ENCODE measurements at regions not wholly inside any gene's neighbourhood (a gene's known extent, or its start where the extent isn't known, plus 50 kb on each side); places are given as distances from the start of the nearest gene placed in this dataset.

DNA sequence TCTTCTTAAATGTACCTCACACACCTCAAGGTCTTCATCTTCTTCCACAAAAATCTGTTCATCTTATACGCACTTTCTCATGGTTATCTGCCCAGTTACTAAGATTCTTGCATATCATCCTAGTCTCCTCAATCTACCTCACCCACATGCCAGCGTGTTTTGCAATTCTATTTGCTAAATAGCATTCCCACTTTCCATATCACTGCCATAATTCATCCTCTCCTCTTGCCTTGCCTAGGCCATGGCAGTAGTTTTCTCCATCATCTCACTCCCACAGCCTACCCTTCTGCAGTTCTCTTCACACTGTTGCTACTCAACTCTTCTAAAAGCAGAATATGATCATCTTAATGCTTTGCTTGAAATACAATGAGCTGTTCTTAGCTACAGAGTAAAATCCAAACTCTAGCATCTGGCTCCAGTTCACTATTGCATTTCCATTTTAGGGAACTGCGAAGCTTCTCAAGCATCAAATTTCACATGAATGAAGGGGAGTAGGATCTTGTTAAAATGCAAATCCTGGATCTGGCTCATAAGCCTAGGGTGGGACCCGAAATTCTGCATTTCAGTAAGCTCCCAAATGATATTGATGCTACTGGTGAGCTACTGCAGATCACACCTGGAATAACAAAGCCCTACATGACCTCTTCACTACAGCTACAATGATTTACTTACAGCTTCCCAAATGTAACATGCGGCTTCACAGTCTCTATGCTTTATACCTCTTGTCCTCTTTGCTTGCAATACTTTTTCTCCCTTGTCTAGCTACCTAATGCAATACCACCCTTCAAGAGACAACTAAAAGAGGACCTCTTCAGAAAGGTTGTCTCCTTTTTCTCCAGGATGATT, 293.9 kb downstream of the SATB2 start:
- intact Hi-C loops (cut with micrococcal nuclease), result no loop called here
- DNase-seq, result no peak
- H3K36me3 Mint-ChIP-seq (ENCODE audit: low read depth), result no peaks in the 10 kb centered on the region
- no peaks in the 10 kb centered on the region for H3K4me1 Mint-ChIP-seq (ENCODE audit: low read depth)
- H3K27ac Mint-ChIP-seq, result no peak overlapping the region
- H3K27me3 Mint-ChIP-seq (ENCODE audit: low read depth), result no peaks in the 10 kb centered on the region
- H3K9me3 Mint-ChIP-seq, result no peaks in the 10 kb centered on the region
- CTCF ChIA-PET, result no interaction called here
- no peak overlapping the region for H3K4me3 Mint-ChIP-seq

DNA sequence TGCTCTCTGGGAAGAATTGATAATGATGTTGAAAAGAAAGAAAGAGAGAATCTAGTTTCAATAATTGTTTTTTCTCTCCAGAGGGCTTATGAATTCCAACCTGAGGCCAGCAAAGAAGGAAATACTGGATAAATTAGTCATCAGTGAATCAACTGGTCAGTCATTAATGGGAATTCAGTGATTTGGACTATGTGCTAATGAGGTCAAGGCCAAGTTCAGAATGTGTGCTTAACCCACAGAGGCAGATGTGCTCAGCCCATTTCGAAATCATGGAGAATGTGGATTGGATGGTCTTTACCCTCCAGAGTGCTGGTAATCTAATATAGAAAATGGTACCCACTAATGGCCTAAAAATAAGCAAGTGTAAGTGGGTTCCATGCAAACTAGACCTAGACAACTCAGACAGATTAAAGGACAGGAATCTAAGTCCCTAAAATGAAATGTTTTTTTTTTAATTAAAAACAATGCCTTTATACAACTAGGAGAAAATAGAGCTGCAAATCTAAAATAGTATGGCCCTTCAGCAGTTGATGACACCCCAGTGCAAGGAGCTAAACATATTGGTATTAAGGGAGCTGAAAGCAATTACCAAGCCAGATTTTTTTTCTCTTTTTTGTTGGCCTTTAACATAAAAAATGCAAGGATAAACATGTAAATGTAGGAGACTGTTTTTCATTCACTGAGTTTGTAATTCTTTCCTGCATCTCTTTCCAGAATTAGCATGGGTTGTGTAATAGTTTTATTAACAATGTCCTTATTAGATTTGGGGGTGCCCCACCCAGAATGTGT, 296.9 kb downstream of the SATB2 start:
- intact Hi-C loops (cut with micrococcal nuclease), result no loop called here
- CTCF ChIA-PET, result no interaction called here
- Mint-ChIP-seq H3K27ac (no peak overlapping the region), H3K36me3 (ENCODE audit: low read depth) (no peaks in the 10 kb centered on the region), H3K4me3 (no peak overlapping the region), H3K27me3 (ENCODE audit: low read depth) (no peaks in the 10 kb centered on the region), H3K4me1 (ENCODE audit: low read depth) (no peaks in the 10 kb centered on the region), H3K9me3 (peaks cover 9% of the 10 kb centered on the region)
- DNase-seq, result no peak

DNA sequence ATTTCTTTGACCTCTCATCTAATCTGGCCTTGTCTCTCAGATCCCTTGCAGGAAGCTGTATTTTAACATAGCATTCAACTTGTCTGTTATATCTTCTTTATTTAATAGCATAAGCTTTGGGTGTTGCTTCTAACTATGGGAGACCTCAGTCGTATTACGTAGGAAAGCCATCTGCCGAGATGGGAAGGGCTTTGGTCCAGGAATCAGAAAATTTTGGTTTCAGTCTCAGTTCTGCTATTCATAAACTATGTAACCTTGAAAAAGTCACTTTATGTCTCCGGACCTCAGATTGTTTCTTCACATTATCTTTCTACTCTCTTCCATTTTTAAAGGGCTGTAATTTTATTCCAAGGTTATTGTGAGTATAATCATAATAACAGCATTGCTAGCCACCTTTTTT, 297.7 kb downstream of the SATB2 start:
- CTCF ChIA-PET, result no interaction called here
- DNase-seq, result no peak
- no peak overlapping the region for H3K4me3 Mint-ChIP-seq
- peaks cover 13% of the 10 kb centered on the region for H3K9me3 Mint-ChIP-seq
- H3K4me1 Mint-ChIP-seq (ENCODE audit: low read depth), result no peaks in the 10 kb centered on the region
- no peak overlapping the region for H3K27ac Mint-ChIP-seq
- H3K36me3 Mint-ChIP-seq (ENCODE audit: low read depth), result no peaks in the 10 kb centered on the region
- intact Hi-C loops (cut with micrococcal nuclease), result no loop called here
- no peaks in the 10 kb centered on the region for H3K27me3 Mint-ChIP-seq (ENCODE audit: low read depth)

DNA sequence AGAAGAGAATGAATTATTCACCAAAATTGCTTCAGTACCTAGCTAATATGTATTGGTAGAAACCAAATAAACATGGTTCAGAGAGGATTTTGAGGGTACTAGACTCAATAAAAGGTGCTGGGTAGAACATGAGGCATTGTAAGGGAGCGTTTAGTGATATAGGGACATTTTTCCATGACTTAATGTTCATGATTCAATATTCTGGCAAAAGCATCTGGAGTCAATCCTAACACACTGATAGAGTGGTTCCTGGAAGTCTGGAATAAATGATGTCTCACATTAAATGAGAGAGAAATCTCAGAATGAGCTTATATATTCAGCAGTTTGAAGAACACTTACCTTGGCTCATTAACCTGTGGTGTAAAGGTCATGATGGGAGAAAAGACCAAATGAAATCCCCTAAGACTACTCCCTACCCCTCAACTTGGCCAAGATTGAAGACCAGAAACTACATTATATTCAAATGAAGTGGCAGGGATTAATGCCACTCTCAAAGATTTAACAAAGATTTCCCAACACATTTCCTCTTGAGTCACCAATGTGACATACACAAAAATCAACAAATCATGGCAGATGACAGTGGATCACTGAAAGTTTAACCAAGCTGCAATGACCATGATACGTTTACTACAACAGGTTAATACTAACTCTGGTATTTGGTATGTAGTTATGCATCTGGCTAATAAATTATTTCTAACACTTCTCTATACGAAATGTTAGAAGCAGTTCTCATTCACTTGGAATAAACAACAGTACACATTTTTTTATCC, 309.5 kb downstream of the SATB2 start:
- CTCF ChIA-PET, result no interaction called here
- Mint-ChIP-seq H3K9me3 (no peaks in the 10 kb centered on the region), H3K4me1 (ENCODE audit: low read depth) (no peaks in the 10 kb centered on the region), H3K36me3 (ENCODE audit: low read depth) (no peaks in the 10 kb centered on the region), H3K27me3 (ENCODE audit: low read depth) (no peaks in the 10 kb centered on the region), H3K27ac (no peak overlapping the region), H3K4me3 (no peak overlapping the region)
- intact Hi-C loops (cut with micrococcal nuclease), result no loop called here
- no peak for DNase-seq

DNA sequence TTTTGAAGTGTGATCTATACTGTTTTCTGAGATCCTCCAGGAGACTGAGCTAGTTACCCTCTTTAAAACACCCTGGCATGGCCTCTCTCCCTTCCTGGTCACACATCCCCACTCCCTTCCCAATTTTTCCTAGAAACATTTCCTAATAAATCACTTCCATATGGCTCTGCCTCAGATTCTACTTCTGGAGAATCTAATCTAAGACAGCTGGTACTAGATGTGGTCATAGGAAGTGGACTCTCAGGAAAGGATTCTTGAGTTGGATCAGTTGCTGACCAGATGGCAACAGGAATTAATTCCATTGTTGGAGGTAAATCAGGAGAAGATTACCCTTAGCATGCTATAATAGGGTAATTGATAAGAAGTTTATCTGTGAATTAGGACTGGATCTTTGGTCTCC, 310.5 kb downstream of the SATB2 start:
- Mint-ChIP-seq H3K9me3 (no peaks in the 10 kb centered on the region), H3K36me3 (ENCODE audit: low read depth) (no peaks in the 10 kb centered on the region), H3K27ac (no peak overlapping the region), H3K27me3 (ENCODE audit: low read depth) (no peaks in the 10 kb centered on the region), H3K4me1 (ENCODE audit: low read depth) (no peaks in the 10 kb centered on the region), H3K4me3 (no peak overlapping the region)
- intact Hi-C loops (cut with micrococcal nuclease), result no loop called here
- CTCF ChIA-PET, result no interaction called here
- DNase-seq, result no peak

DNA sequence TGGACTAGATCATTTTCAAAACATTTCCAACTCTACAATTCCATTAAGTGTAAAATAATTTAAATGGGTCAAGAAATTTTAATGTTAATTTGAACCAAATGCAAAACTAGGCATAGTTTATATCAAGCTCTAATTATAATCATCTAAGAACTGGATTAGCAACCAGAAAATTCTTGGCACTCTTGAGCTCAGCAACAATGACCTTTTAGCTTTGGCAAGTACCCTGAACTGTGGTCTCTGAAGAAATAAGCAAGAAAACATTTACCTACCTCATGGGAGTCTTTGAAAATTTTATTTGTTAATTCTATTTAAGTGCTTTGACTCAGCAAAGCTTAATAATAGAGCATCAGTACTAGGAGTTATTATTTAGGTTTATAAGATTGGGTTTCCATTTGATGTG, 313.2 kb downstream of the SATB2 start:
- H3K27ac Mint-ChIP-seq, result no peak overlapping the region
- no peaks in the 10 kb centered on the region for H3K27me3 Mint-ChIP-seq (ENCODE audit: low read depth)
- DNase-seq, result no peak
- CTCF ChIA-PET, result no interaction called here
- intact Hi-C loops (cut with micrococcal nuclease), result no loop called here
- no peaks in the 10 kb centered on the region for H3K9me3 Mint-ChIP-seq
- H3K4me1 Mint-ChIP-seq (ENCODE audit: low read depth), result no peaks in the 10 kb centered on the region
- no peaks in the 10 kb centered on the region for H3K36me3 Mint-ChIP-seq (ENCODE audit: low read depth)
- no peak overlapping the region for H3K4me3 Mint-ChIP-seq

DNA sequence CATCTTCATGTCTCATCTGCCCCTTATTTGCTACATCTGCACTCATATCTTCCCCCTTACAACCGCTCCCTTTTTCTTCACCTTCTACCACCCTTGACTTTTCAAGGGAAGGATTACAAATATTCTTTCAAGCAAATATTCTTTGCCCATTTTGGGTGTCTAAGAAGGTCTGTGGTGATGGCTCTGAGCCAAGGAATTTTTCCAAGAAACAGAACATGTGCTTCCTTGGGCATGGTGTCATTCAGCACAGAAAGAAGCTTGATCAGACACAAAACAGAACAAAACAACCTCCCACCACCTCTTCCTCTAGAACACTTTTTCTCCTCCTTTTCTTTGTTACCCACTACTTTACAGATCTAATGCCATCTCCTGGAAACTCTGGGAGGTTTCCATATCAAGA, 313.7 kb downstream of the SATB2 start:
- no peaks in the 10 kb centered on the region for H3K4me1 Mint-ChIP-seq (ENCODE audit: low read depth)
- H3K27ac Mint-ChIP-seq, result no peak overlapping the region
- no peak overlapping the region for H3K4me3 Mint-ChIP-seq
- DNase-seq, result no peak
- H3K36me3 Mint-ChIP-seq (ENCODE audit: low read depth), result no peaks in the 10 kb centered on the region
- no peaks in the 10 kb centered on the region for H3K9me3 Mint-ChIP-seq
- no peaks in the 10 kb centered on the region for H3K27me3 Mint-ChIP-seq (ENCODE audit: low read depth)
- intact Hi-C loops (cut with micrococcal nuclease), result no loop called here
- CTCF ChIA-PET, result no interaction called here

DNA sequence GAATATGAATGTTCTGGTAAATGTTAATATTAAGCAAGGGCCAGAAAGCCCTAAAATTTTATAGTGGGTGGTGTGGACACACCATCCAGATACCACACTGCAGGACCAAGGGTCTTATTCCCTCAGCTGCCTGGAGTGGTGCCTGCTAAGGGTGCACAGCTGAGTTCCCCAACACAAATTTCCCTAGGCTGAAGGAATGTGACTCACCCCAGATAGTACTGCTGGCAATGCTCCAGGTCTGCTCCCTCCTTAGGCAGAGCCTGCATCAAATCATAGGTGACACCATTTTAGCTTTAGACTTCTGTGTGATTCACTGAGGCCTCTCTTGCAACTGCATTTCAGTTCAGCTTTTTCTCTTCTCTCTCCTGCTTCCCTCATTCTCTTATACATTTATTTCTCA, 321.1 kb downstream of the SATB2 start:
- intact Hi-C loops (cut with micrococcal nuclease), result no loop called here
- no peak overlapping the region for H3K27ac Mint-ChIP-seq
- H3K4me3 Mint-ChIP-seq, result no peak overlapping the region
- H3K9me3 Mint-ChIP-seq, result no peaks in the 10 kb centered on the region
- H3K36me3 Mint-ChIP-seq (ENCODE audit: low read depth), result no peaks in the 10 kb centered on the region
- no peak for DNase-seq
- no peaks in the 10 kb centered on the region for H3K27me3 Mint-ChIP-seq (ENCODE audit: low read depth)
- no peaks in the 10 kb centered on the region for H3K4me1 Mint-ChIP-seq (ENCODE audit: low read depth)
- CTCF ChIA-PET, result no interaction called here

DNA sequence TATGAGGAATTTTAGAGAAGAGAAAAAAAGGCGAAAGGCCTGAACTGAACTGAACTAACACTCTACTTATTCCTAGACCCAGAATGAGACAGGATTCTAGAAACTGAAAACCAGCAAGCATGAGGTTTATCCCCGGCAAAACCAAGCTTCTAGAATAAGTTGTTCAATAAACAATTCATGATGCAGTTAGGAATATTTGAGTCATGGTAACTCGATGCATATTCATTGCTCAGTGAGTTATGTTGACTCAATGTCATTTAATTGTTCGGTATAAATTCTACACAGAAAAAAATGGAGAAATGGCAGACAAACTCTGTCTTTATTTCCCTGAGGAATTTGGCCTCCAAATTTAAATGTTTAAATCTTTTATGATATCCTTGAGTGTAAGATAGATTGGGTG, 321.5 kb downstream of the SATB2 start:
- CTCF ChIA-PET, result no interaction called here
- H3K27ac Mint-ChIP-seq, result no peak overlapping the region
- H3K9me3 Mint-ChIP-seq, result no peaks in the 10 kb centered on the region
- DNase-seq, result no peak
- H3K4me3 Mint-ChIP-seq, result no peak overlapping the region
- no peaks in the 10 kb centered on the region for H3K27me3 Mint-ChIP-seq (ENCODE audit: low read depth)
- H3K4me1 Mint-ChIP-seq (ENCODE audit: low read depth), result no peaks in the 10 kb centered on the region
- H3K36me3 Mint-ChIP-seq (ENCODE audit: low read depth), result no peaks in the 10 kb centered on the region
- intact Hi-C loops (cut with micrococcal nuclease), result no loop called here

DNA sequence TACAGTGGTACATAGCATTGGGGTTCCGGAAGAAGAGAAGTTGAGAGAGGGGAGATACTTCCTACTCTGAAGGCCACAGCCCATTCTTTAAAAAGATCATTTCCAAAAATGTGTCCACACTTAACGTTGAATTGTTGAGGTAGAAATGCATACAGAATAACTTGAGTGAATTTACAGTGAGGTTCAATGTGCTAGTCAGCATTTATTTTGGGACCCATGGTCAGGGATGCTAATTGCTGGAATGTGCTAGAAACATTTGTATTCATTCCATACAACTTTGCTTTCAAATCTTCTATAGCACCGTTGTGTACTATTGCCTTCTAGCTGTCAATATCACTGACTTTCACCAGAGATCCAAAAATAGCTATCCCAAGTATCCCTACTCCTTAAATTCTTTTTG, 325.9 kb downstream of the SATB2 start:
- Mint-ChIP-seq H3K27ac (no peak overlapping the region), H3K27me3 (ENCODE audit: low read depth) (no peaks in the 10 kb centered on the region), H3K9me3 (no peaks in the 10 kb centered on the region), H3K4me1 (ENCODE audit: low read depth) (no peaks in the 10 kb centered on the region), H3K4me3 (no peak overlapping the region), H3K36me3 (ENCODE audit: low read depth) (no peaks in the 10 kb centered on the region)
- DNase-seq, result no peak
- CTCF ChIA-PET, result no interaction called here
- intact Hi-C loops (cut with micrococcal nuclease), result no loop called here

DNA sequence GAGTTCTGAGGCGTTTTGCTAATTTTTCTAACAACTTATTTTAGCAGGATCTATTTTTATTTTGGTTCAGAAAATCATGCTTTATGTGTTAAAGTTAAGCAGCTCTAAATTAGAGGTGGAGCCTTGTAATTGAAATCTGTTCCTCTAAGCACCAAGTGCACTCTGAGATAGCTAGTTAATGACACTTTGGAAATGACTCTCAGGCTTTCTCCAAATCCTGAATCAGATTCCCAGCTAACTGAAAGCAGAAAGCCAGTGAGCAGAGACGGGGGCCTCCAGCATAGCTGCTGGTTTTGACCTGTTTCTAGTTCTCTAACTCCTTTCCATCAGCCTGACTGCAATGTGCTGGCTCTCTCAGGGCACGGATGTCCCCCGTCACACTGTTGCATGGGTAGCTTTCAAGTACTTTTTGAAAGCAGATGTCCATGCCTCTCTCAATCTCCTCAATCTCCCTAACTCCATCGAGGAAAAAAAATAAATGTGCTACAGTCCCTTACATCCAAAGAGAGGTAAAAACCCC, 326.5 kb downstream of the SATB2 start:
- CTCF ChIA-PET, result no interaction called here
- no peak for DNase-seq
- intact Hi-C loops (cut with micrococcal nuclease), result no loop called here
- H3K4me3 Mint-ChIP-seq, result no peak overlapping the region
- no peaks in the 10 kb centered on the region for H3K36me3 Mint-ChIP-seq (ENCODE audit: low read depth)
- H3K4me1 Mint-ChIP-seq (ENCODE audit: low read depth), result no peaks in the 10 kb centered on the region
- no peaks in the 10 kb centered on the region for H3K27me3 Mint-ChIP-seq (ENCODE audit: low read depth)
- H3K27ac Mint-ChIP-seq, result no peak overlapping the region
- H3K9me3 Mint-ChIP-seq, result no peaks in the 10 kb centered on the region

DNA sequence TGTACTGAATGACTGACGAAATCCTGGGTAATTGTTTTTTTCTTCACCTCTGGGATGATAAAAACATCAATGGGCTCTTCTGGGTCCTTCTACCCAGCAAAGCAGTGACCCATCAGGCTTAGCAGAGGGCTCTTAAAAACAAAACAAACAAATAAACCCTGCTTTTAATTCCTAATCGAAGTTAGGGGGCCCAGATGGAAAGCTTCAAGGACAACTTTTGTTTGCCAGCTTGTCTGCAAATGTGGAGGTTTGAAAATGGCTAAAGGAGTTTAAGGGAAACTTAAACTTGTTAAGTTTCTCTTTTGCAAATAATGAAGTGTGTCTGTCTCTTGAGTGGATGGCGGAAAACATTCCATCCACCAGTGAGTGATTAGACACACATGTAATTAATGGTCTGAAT, 327.2 kb downstream of the SATB2 start:
- no peaks in the 10 kb centered on the region for H3K4me1 Mint-ChIP-seq (ENCODE audit: low read depth)
- DNase-seq, result no peak
- no peaks in the 10 kb centered on the region for H3K36me3 Mint-ChIP-seq (ENCODE audit: low read depth)
- H3K4me3 Mint-ChIP-seq, result no peak overlapping the region
- CTCF ChIA-PET, result no interaction called here
- no peak overlapping the region for H3K27ac Mint-ChIP-seq
- intact Hi-C loops (cut with micrococcal nuclease), result no loop called here
- no peaks in the 10 kb centered on the region for H3K27me3 Mint-ChIP-seq (ENCODE audit: low read depth)
- H3K9me3 Mint-ChIP-seq, result no peaks in the 10 kb centered on the region
